ENCODE measurements at regions not wholly inside any gene's neighbourhood (a gene's known extent, or its start where the extent isn't known, plus 50 kb on each side); places are given as distances from the start of the nearest gene placed in this dataset.
A peak's percentile ranks its signal among the peaks of the same experiment; 100 is the strongest.

DNA sequence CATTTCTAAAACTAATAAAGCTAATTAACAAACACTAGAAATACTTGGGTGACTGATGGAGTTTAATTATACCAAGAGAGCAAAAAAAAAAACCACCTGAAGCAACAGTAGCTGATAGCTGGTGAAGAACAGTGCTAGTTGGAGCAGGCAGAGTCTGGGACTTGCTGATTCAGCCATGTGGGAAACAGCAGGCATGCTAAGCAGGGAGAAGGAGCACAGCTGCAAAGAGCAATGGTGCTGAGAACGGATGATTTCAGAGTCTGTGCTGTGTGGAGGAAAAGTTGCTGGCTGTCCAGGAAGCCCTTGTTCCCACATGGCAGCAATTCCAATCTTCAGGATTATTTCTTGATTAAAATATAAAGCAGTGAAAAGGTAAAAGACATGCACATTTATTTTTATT lies 68.8 kb downstream of the NPY1R start:
- H3K4me3 Mint-ChIP-seq: no peak overlapping the region
- TF ChIP-seq, protein P1, sequence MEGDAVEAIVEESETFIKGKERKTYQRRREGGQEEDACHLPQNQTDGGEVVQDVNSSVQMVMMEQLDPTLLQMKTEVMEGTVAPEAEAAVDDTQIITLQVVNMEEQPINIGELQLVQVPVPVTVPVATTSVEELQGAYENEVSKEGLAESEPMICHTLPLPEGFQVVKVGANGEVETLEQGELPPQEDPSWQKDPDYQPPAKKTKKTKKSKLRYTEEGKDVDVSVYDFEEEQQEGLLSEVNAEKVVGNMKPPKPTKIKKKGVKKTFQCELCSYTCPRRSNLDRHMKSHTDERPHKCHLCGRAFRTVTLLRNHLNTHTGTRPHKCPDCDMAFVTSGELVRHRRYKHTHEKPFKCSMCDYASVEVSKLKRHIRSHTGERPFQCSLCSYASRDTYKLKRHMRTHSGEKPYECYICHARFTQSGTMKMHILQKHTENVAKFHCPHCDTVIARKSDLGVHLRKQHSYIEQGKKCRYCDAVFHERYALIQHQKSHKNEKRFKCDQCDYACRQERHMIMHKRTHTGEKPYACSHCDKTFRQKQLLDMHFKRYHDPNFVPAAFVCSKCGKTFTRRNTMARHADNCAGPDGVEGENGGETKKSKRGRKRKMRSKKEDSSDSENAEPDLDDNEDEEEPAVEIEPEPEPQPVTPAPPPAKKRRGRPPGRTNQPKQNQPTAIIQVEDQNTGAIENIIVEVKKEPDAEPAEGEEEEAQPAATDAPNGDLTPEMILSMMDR (conservative IDR thresholded peaks at IDR 0.05): no peak
- no peaks in the 10 kb centered on the region for H3K36me3 Mint-ChIP-seq
- no peaks in the 10 kb centered on the region for H3K27me3 Mint-ChIP-seq
- no peak for DNase-seq (ENCODE audit: extremely low spot score, unreplicated experiment)
- no peaks in the 10 kb centered on the region for H3K4me1 Mint-ChIP-seq (ENCODE audit: unreplicated experiment)
- H3K27ac Mint-ChIP-seq: no peak overlapping the region
- H3K9me3 Mint-ChIP-seq: no peaks in the 10 kb centered on the region

DNA sequence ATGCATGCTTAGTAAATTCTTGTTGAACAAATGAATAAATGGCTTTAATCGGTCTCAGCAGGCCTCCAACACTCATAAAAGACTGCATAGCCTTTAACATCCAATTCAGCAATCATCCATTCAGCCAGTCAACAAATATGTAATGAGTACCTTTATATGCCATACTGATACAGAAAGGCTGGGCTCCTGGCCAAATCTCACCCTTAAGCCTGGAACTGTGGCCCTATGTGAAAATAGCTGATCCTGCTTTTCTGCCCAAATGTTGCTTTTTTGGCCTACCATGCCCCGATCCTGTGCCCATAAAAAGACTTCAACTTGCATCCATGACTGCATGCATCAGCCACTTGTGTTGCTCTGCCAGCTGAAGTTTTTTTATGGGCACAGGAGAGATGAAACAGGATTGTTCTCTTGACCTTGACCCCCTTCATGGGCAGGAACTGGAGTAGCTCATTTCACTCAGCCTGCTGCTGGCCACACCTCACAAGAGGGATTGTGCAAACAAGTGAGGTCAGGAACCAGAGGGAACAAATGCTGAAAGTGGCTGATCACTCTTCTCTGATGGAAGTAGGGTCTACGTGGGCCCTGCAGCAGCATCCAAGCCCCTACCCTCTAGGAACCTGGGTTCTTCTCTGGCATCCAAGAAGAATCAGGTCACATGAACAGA lies 75.6 kb downstream of the NPY1R start:
- H3K4me3 Mint-ChIP-seq: no peak overlapping the region
- no peaks in the 10 kb centered on the region for H3K9me3 Mint-ChIP-seq
- no peaks in the 10 kb centered on the region for H3K36me3 Mint-ChIP-seq
- no peak overlapping the region for H3K27ac Mint-ChIP-seq
- no peaks in the 10 kb centered on the region for H3K4me1 Mint-ChIP-seq (ENCODE audit: unreplicated experiment)
- DNase-seq (ENCODE audit: extremely low spot score, unreplicated experiment): no peak
- no peaks in the 10 kb centered on the region for H3K27me3 Mint-ChIP-seq
- TF ChIP-seq, protein P1 (conservative IDR thresholded peaks at IDR 0.05): no peak

DNA sequence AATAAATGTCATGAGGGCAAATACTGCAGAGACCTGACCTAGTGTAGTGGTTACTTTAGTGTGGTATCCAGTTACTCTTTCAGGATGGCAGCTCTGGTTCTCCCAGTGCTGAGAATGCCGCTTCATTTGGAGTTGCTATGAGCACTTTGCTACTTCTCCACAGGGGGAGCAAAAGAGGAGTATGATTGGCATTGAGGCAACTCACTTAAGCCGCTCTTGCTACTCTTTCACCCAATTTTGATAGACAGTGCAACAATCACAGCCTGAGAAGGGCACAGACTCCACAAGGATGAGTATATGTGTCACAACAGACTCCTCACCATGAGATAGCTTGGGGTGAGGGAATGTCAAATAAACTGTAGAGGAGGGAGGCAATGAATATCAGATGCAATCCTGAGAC lies 81.2 kb downstream of the NPY1R start:
- DNase-seq (ENCODE audit: extremely low spot score, unreplicated experiment): no peak
- H3K27me3 Mint-ChIP-seq: no peaks in the 10 kb centered on the region
- H3K27ac Mint-ChIP-seq: no peak overlapping the region
- TF ChIP-seq, protein P1 (conservative IDR thresholded peaks at IDR 0.05): peak; percentile 24
- no peaks in the 10 kb centered on the region for H3K9me3 Mint-ChIP-seq
- no peaks in the 10 kb centered on the region for H3K36me3 Mint-ChIP-seq
- H3K4me3 Mint-ChIP-seq: no peak overlapping the region
- H3K4me1 Mint-ChIP-seq (ENCODE audit: unreplicated experiment): no peaks in the 10 kb centered on the region

DNA sequence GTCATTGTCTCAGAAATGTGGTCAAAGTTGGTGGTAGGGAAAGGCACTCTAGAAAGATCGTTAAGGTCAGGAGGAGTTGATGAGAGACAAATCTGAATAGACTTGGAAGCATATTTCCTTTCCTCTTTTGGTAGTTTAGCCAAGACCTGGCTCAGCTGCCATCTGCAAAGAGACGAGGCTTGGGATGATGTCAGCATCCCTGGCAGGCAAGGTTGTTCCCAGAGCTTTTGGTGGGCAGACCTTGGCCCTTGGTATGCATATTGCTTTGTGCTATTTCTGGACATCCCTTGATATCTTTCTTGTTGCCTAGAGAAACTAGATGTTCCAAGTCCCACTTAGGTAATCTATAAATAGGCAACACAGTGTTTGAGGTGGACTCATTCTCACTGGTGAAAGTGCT lies 82.4 kb upstream of the NAF1 start:
- TF ChIP-seq, protein P1 (conservative IDR thresholded peaks at IDR 0.05): no peak
- no peaks in the 10 kb centered on the region for H3K27me3 Mint-ChIP-seq
- DNase-seq (ENCODE audit: extremely low spot score, unreplicated experiment): no peak
- H3K27ac Mint-ChIP-seq: no peak overlapping the region
- no peaks in the 10 kb centered on the region for H3K4me1 Mint-ChIP-seq (ENCODE audit: unreplicated experiment)
- no peaks in the 10 kb centered on the region for H3K9me3 Mint-ChIP-seq
- H3K4me3 Mint-ChIP-seq: no peak overlapping the region
- no peaks in the 10 kb centered on the region for H3K36me3 Mint-ChIP-seq

DNA sequence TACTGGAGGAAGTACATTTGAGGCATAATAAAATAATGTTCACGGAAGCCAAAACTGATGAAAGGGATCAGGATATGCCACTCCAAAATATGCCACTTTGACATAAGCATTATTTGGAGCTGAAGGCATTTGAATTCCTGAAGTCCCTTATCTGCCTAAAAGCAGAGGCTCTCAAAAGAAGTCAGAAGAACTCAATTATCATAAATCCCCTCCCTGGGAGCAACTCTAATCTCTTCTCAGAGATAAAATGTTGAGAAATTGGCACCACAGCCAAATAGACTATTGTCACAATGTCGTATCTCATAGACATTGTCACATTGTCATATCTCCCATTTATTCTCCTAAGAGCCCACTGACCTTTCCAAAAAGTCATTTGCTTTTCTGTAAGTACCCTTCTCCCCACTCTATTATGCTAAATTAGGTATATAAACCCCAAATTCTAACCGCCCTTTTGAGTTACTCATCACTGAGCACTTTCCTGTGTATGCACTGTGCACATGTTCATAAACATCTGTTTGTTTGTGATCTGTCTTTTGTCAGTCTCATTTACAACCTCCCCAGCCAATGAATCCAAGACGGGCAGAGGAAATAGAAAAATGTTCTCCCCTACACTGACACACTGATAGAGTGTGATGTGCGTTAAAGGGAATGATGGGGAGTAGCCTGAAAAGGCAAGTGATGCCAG lies 78.5 kb upstream of the NAF1 start:
- TF ChIP-seq, protein P1 (conservative IDR thresholded peaks at IDR 0.05): no peak
- H3K27ac Mint-ChIP-seq: no peak overlapping the region
- no peaks in the 10 kb centered on the region for H3K9me3 Mint-ChIP-seq
- DNase-seq (ENCODE audit: extremely low spot score, unreplicated experiment): no peak
- H3K4me1 Mint-ChIP-seq (ENCODE audit: unreplicated experiment): no peaks in the 10 kb centered on the region
- H3K36me3 Mint-ChIP-seq: no peaks in the 10 kb centered on the region
- H3K27me3 Mint-ChIP-seq: no peaks in the 10 kb centered on the region
- no peak overlapping the region for H3K4me3 Mint-ChIP-seq

Data from type B pancreatic cell (in vitro differentiated cells).